DMS153 (cell line): ENCODE measurements at regions not wholly inside any gene's neighbourhood (a gene's known extent, or its start where the extent isn't known, plus 50 kb on each side); places are given as distances from the start of the nearest gene placed in this dataset.
A peak's percentile ranks its signal among the peaks of the same experiment; 100 is the strongest.
"Not testable (repeated sequence)": the region's sequence is repeated elsewhere in the genome, so short reads cannot be mapped to it uniquely, and the experiment has no call there.

Source experiments
- DNase-seq: peaks from one replicate; lab custom pipeline; 2025; lab: John Stamatoyannopoulos, UW

- DNase-seq = no peak
Observed at GRCh38 chr4:72770708-72771107, 201.7 kb upstream of the ADAMTS3 start.

- no peak for DNase-seq
Observed at GRCh38 chr4:72768364-72768763, 199.3 kb upstream of the ADAMTS3 start.

- no peak for DNase-seq
Observed at GRCh38 chr4:72767618-72768302, 198.7 kb upstream of the ADAMTS3 start.

GRCh38 chr4:72765788-72766187 is 196.8 kb upstream of the ADAMTS3 start:
- not testable (repeated sequence) for DNase-seq

GRCh38 chr4:72761368-72762038 is 192.5 kb upstream of the ADAMTS3 start:
- no peak for DNase-seq

GRCh38 chr4:72753414-72753813 is 184.4 kb upstream of the ADAMTS3 start:
- DNase-seq = not testable (repeated sequence)

GRCh38 chr4:72744103-72744725 is 175.2 kb upstream of the ADAMTS3 start:
- DNase-seq = no peak

GRCh38 chr4:72743078-72743477 is 174.1 kb upstream of the ADAMTS3 start:
- DNase-seq = no peak

- no peak for DNase-seq
Observed at GRCh38 chr4:72715299-72715698, 146.3 kb upstream of the ADAMTS3 start.

GRCh38 chr4:72714482-72715279 is 145.7 kb upstream of the ADAMTS3 start:
- no peak for DNase-seq

GRCh38 chr4:72712997-72713396 is 144.0 kb upstream of the ADAMTS3 start:
- DNase-seq = no peak

GRCh38 chr4:72709475-72709874 is 140.5 kb upstream of the ADAMTS3 start:
- no peak for DNase-seq

- no peak for DNase-seq
Observed at GRCh38 chr4:72706684-72707083, 137.7 kb upstream of the ADAMTS3 start.

GRCh38 chr4:72704925-72705640 is 136.1 kb upstream of the ADAMTS3 start:
- DNase-seq = not testable (repeated sequence)

- no peak for DNase-seq
Observed at GRCh38 chr4:72702948-72703347, 133.9 kb upstream of the ADAMTS3 start.

GRCh38 chr4:72701987-72702819 is 133.2 kb upstream of the ADAMTS3 start:
- peak; percentile 17 for DNase-seq

- DNase-seq = no peak
Observed at GRCh38 chr4:72690771-72691170, 121.8 kb upstream of the ADAMTS3 start.

- DNase-seq = no peak
Observed at GRCh38 chr4:72689923-72690322, 120.9 kb upstream of the ADAMTS3 start.

- not testable (repeated sequence) for DNase-seq
Observed at GRCh38 chr4:72686390-72686789, 117.4 kb upstream of the ADAMTS3 start.

- DNase-seq = no peak
Observed at GRCh38 chr4:72679666-72680065, 110.6 kb upstream of the ADAMTS3 start.

GRCh38 chr4:72677886-72678285 is 108.9 kb upstream of the ADAMTS3 start:
- no peak for DNase-seq
